Endodermal cell (in vitro differentiated cells): ENCODE measurements at regions not wholly inside any gene's neighbourhood (a gene's known extent, or its start where the extent isn't known, plus 50 kb on each side); places are given as distances from the start of the nearest gene placed in this dataset.

Experiments used
- DNase-seq: peaks from one replicate; pipeline ENCODE4 v3.0.0-alpha.2; 2017
- H3K27ac ChIP-seq: 2 replicates; pipeline ENCODE4 v1.5.1; 2013; ENCODE audit warnings: mild to moderate bottlenecking, low read depth, low read length, moderate library complexity
- H3K27me3 ChIP-seq: 2 replicates; pipeline ENCODE4 v1.6.1; 2013; ENCODE audit warnings: mild to moderate bottlenecking, low read length, moderate library complexity; ENCODE audit not compliant: insufficient read depth, control insufficient read depth, poor library complexity, severe bottlenecking
- H3K36me3 ChIP-seq: 2 replicates; pipeline ENCODE4 v1.7.0; 2013; ENCODE audit warnings: mild to moderate bottlenecking, low read length, moderate library complexity; ENCODE audit not compliant: control insufficient read depth, insufficient read depth
- H3K4me1 ChIP-seq: one replicate; pipeline ENCODE4 v1.7.0; 2013; ENCODE audit warnings: low read length; ENCODE audit not compliant: control insufficient read depth, insufficient read depth
- H3K4me3 ChIP-seq: 2 replicates; pipeline ENCODE4 v1.5.1; 2013; ENCODE audit warnings: mild to moderate bottlenecking, low read length, moderate library complexity
- H3K9ac ChIP-seq: 2 replicates; pipeline ENCODE4 v1.6.1; 2013; ENCODE audit warnings: mild to moderate bottlenecking, low read length, moderate library complexity; ENCODE audit not compliant: poor library complexity, severe bottlenecking; ENCODE audit errors: extremely low read depth
- H3K9me3 ChIP-seq: 2 replicates; pipeline ENCODE4 v1.6.1; 2013; ENCODE audit warnings: mild to moderate bottlenecking, low read length, moderate library complexity; ENCODE audit not compliant: control insufficient read depth
- H3K27ac Mint-ChIP-seq: 2 replicates; pipeline ENCODE4 v1.8.0; 2020; ENCODE audit warnings: mixed read lengths
- H3K27me3 Mint-ChIP-seq: 2 replicates; pipeline ENCODE4 v1.8.0; 2021; ENCODE audit warnings: mild to moderate bottlenecking, mixed read lengths; ENCODE audit not compliant: insufficient read depth
- H3K36me3 Mint-ChIP-seq: 2 replicates; pipeline ENCODE4 v1.8.0; 2020; ENCODE audit warnings: low read depth, mixed read lengths
- H3K4me1 Mint-ChIP-seq: 2 replicates; pipeline ENCODE4 v1.8.0; 2020; ENCODE audit warnings: mixed read lengths
- H3K4me3 Mint-ChIP-seq: 2 replicates; pipeline ENCODE4 v1.8.0; 2020; ENCODE audit warnings: mild to moderate bottlenecking, moderate library complexity, mixed read lengths
- H3K9me3 Mint-ChIP-seq: 2 replicates; pipeline ENCODE4 v1.8.0; 2020; ENCODE audit warnings: mild to moderate bottlenecking, mixed read lengths
- WGBS, 2 experiments: methylation state at CpG; one replicate each; pipeline versions ENCODE4 v1.1.5 to v1.1.7; 2013; ENCODE audit warnings: missing lambda C conversion rate in 2 of 2, mixed read lengths in 1 of 2; ENCODE audit not compliant: insufficient coverage in 1 of 2, insufficient read length in 1 of 2; 5-methylcytosine and 5-hydroxymethylcytosine counted together
- TF ChIP-seq, protein P1 (sequence below): fragments of 200-600 bp; sonication (generic); conservative IDR thresholded peaks from 2 replicates; pipeline ENCODE4 v1.5.0; 2021; ENCODE audit warnings: antibody characterized with exemption, mild to moderate bottlenecking

DNA sequence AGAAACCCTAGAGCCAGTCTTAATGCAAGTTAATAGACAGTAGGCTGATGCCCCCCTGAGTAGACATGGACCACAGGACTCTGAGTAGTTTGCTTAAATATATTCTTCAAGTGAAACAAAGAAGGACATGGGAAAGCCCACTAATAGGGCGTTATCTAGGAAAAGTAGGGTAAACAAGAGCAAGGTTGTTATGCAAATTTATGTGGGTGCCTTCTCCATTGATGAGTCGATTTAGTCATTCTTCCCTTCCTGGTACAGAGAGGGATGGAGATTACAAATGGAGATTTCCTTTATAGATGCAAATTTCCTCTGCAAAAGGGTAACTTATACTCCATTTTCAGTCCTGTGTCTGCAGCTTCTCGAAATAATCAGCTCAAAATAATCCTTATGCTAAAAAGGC lies 262.0 kb downstream of the CD83 start:
- Histone ChIP-seq H3K9ac (no peak overlapping the region), H3K4me3 (no peak overlapping the region), H3K9me3 (peaks cover 30% of the 10 kb centered on the region), H3K4me1 (peaks cover 19% of the 10 kb centered on the region), H3K27ac (no peak overlapping the region), H3K27me3 (no peaks in the 10 kb centered on the region), H3K36me3 (peaks cover 4% of the 10 kb centered on the region)
- TF ChIP-seq, protein P1, sequence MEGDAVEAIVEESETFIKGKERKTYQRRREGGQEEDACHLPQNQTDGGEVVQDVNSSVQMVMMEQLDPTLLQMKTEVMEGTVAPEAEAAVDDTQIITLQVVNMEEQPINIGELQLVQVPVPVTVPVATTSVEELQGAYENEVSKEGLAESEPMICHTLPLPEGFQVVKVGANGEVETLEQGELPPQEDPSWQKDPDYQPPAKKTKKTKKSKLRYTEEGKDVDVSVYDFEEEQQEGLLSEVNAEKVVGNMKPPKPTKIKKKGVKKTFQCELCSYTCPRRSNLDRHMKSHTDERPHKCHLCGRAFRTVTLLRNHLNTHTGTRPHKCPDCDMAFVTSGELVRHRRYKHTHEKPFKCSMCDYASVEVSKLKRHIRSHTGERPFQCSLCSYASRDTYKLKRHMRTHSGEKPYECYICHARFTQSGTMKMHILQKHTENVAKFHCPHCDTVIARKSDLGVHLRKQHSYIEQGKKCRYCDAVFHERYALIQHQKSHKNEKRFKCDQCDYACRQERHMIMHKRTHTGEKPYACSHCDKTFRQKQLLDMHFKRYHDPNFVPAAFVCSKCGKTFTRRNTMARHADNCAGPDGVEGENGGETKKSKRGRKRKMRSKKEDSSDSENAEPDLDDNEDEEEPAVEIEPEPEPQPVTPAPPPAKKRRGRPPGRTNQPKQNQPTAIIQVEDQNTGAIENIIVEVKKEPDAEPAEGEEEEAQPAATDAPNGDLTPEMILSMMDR = no peak
- 42 to 54% methylated on average over 3 of the region's 3 CpGs for WGBS, 2 experiments
- Mint-ChIP-seq H3K4me1 (peaks cover 61% of the 10 kb centered on the region), H3K27ac (peak overlapping the region; percentile 95), H3K36me3 (peaks cover 37% of the 10 kb centered on the region), H3K27me3 (no peaks in the 10 kb centered on the region), H3K9me3 (peaks cover 19% of the 10 kb centered on the region), H3K4me3 (no peak overlapping the region)
- no peak for DNase-seq

DNA sequence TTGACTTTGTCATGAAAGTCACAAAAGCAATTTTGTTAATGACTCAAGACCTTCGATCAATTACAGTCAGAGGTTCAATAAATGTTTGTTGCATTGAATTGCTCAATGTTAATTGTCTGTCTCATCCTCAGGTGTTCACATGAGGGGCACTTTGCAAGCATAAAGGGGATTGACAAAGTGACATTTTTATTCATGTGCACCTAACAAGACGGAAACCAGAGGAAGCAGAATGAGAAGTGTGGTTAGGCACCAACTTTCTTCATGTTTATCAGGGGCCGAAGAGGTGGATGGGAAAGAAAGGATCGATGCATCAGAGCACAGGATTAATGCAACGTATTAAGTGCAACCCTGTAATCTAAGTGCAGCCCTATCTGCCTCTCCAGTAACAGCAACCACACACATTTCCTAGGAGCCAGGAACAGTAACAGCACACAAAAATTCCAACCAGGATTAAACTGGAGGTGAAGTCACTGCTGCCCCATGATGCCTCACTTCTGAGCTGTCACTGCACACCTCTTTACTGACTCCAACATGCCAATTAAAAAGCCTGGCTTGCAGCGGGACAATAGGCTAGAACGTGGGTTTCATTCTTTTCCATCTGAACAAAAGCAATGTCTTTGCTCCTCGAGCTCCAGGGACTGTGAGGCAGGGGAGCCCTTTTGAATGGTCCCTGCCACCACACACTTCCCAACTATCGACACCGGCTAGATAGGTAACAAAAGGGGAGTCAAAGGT lies 262.7 kb downstream of the CD83 start:
- DNase-seq = peak; percentile 60
- TF ChIP-seq, protein P1 = no peak
- peak overlapping the region; percentile 74 for H3K27ac ChIP-seq
- H3K4me3 ChIP-seq = no peak overlapping the region
- H3K27me3 ChIP-seq = no peaks in the 10 kb centered on the region
- peaks cover 66% of the 10 kb centered on the region for H3K4me1 Mint-ChIP-seq
- H3K36me3 Mint-ChIP-seq = peaks cover 32% of the 10 kb centered on the region
- peaks cover 30% of the 10 kb centered on the region for H3K9me3 ChIP-seq
- H3K9ac ChIP-seq = no peak overlapping the region
- peaks cover 19% of the 10 kb centered on the region for H3K9me3 Mint-ChIP-seq
- H3K36me3 ChIP-seq = peaks cover 4% of the 10 kb centered on the region
- H3K27me3 Mint-ChIP-seq = no peaks in the 10 kb centered on the region
- 64 to 69% methylated on average over 3 to 10 of the region's 10 CpGs for WGBS, 2 experiments
- no peak overlapping the region for H3K4me3 Mint-ChIP-seq
- peaks cover 19% of the 10 kb centered on the region for H3K4me1 ChIP-seq
- peak overlapping the region; percentile 95 for H3K27ac Mint-ChIP-seq

DNA sequence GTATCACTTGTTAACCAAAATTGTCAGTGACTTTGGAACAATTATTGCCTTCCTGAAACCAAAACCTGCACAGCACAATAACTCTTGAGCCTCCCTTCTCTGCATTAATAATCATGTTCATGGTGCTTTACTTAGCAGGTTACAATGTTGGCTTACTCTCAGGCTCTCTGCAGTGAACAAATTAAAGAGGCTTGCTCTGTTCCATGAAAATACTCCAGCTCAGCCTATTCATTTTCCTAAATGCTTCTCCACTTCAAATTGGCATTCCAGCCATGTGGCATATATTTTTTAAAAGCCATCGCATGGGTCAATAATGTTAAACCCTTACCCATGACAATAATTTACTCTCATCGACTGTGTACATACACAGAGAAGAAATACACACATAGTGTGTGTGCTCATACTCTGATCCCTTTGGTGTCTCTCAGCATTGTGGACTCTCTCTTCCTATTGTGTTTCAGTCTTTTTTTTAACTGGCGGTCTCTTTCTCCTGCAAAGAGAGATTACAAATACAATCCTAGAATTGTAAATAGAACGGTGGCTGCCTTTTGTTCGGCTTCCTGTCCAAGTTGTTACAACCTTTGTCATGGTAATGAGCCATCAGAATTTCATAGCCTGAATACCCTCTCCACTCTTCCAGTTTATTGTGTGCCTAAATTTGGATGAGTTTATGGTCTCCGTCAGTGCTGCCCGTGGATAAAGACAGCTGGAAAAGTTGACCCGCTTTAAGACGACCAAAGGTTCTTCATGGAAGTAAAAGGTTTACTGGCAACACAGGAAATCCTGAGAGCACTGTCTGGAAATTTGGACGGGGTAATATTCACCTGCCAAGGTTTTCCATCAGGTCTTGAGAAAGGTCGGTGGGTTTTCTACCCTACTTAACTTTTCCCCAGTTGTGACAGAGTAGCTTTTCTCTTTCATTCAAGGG lies 263.6 kb downstream of the CD83 start:
- peak overlapping the region; percentile 74 for H3K27ac ChIP-seq
- no peaks in the 10 kb centered on the region for H3K27me3 ChIP-seq
- H3K27ac Mint-ChIP-seq = peak overlapping the region; percentile 95

More for the DNA sequence above, 263.6 kb downstream of the CD83 start:
- WGBS, 2 experiments = 19 to 47% methylated on average over 8 to 11 of the region's 11 CpGs
- peaks cover 4% of the 10 kb centered on the region for H3K36me3 ChIP-seq
- H3K36me3 Mint-ChIP-seq = peaks cover 24% of the 10 kb centered on the region
- H3K9ac ChIP-seq = no peak overlapping the region
- H3K4me3 ChIP-seq = no peak overlapping the region
- peaks cover 74% of the 10 kb centered on the region for H3K4me1 Mint-ChIP-seq
- H3K9me3 Mint-ChIP-seq = peaks cover 17% of the 10 kb centered on the region
- no peaks in the 10 kb centered on the region for H3K27me3 Mint-ChIP-seq
- DNase-seq = peak; percentile 48
- H3K9me3 ChIP-seq = peaks cover 30% of the 10 kb centered on the region
- TF ChIP-seq, protein P1 = no peak
- H3K4me1 ChIP-seq = peaks cover 19% of the 10 kb centered on the region
- H3K4me3 Mint-ChIP-seq = peak overlapping the region; percentile 31
